Fibroblast of pulmonary artery (primary cell): ENCODE measurements at regions not wholly inside any gene's neighbourhood (a gene's known extent, or its start where the extent isn't known, plus 50 kb on each side); places are given as distances from the start of the nearest gene placed in this dataset.

ENCODE experiments used
- DNase-seq: peaks from one replicate; pipeline ENCODE4 v3.0.0-alpha.2; 2010; ENCODE audit warnings: low read depth
- H3K4me3 ChIP-seq: replicated peaks from 2 replicates; pipeline ENCODE4 v1.5.1; 2011; ENCODE audit warnings: low read depth, mild to moderate bottlenecking, control low read depth, low read length, moderate library complexity
- TF ChIP-seq, protein P1 (sequence below): IDR thresholded peaks from 2 replicates; pipeline ENCODE4 v1.5.1; 2011; ENCODE audit warnings: mild to moderate bottlenecking, control low read depth, low read length, inconsistent platforms; ENCODE audit errors: missing control alignments

DNA sequence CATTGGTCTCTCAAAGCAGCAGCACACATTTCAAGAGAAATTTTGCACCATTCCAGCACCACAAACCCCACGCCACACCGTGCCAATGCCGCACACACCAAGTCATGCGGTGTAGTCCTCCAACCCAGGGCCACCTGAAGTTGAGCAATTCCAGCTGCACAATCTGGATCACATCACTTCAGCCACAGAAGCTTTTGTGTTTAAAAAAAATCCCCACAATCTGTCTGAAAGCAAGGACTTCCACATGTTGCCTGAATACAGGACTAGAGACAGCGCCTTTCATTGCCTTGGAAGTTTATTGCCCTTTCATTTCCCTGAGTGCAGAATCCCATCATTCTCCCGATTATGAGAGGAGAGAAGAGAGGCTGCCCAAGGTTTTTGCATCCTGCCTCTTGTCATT, 175.6 kb upstream of the BCL6 start:
- TF ChIP-seq, protein P1, sequence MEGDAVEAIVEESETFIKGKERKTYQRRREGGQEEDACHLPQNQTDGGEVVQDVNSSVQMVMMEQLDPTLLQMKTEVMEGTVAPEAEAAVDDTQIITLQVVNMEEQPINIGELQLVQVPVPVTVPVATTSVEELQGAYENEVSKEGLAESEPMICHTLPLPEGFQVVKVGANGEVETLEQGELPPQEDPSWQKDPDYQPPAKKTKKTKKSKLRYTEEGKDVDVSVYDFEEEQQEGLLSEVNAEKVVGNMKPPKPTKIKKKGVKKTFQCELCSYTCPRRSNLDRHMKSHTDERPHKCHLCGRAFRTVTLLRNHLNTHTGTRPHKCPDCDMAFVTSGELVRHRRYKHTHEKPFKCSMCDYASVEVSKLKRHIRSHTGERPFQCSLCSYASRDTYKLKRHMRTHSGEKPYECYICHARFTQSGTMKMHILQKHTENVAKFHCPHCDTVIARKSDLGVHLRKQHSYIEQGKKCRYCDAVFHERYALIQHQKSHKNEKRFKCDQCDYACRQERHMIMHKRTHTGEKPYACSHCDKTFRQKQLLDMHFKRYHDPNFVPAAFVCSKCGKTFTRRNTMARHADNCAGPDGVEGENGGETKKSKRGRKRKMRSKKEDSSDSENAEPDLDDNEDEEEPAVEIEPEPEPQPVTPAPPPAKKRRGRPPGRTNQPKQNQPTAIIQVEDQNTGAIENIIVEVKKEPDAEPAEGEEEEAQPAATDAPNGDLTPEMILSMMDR, result no peak
- no peak overlapping the region for H3K4me3 ChIP-seq
- DNase-seq, result peak; percentile 32

- H3K4me3 ChIP-seq, result no peak overlapping the region
- DNase-seq, result no peak
- TF ChIP-seq, protein P1, result no peak
Observed at GRCh38 chr3:187921391-187922074, 176.3 kb upstream of the BCL6 start.

DNA sequence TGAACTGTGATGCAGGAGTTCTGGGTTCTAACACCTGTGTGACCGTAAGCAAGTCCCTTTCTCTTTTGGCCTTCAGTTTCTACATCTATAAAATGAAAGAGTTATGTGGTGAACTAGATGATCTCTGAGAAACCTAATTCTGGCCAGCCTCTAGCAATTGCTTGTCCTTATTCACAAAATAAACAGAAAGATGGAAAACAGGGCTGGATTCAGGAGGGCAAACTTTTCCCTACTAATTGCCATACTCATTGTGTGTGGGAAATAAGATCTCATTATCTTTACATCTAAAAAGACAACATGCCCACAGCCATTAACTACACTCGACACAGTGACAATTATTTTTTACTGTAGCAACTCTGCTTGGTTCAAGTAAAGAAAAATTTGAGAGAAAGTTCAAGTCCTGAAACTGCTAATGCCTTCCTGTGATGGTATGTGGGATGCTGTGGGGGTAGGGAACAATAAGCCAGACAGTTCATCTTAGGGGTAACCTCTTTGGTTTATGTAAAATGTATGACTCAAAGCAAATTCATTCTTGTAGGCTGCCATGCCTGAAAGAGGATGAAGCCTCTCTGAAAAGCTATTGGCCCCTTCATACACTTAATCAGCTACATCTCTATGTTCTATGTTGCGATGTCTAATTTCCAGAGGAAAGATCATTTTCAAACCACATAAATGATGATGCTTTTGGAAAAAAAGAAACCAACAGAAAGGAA, 177.6 kb upstream of the BCL6 start:
- H3K4me3 ChIP-seq, result no peak overlapping the region
- DNase-seq, result peak; percentile 11
- TF ChIP-seq, protein P1, result no peak

- TF ChIP-seq, protein P1, result no peak
- H3K4me3 ChIP-seq, result no peak overlapping the region
- no peak for DNase-seq
Observed at GRCh38 chr3:187924651-187925050, 179.4 kb upstream of the BCL6 start.

GRCh38 chr3:187925326-187925725, 180.1 kb upstream of the BCL6 start:
- TF ChIP-seq, protein P1, result no peak
- no peak overlapping the region for H3K4me3 ChIP-seq
- DNase-seq, result no peak

DNA sequence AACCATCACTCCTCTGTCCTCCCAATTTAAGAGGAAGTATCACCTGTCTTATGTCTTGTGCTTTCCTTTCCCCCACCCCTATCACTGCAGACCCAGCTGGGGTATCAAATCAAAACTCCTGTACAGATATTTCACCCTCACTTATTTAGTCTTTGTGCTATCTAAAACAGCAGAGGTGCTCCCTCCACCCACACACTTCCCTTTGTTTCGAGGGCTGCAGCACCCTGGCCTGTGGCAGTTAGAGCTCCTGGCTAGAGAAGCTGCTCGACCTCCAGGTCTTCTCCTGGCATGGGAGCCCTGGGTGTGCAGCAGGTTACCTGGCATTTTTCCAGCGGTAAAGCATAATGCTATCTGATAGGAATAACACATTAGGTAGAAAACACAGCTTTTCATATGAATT, 181.4 kb upstream of the BCL6 start:
- no peak for DNase-seq
- no peak overlapping the region for H3K4me3 ChIP-seq
- TF ChIP-seq, protein P1, result no peak
